Stimulated activated naive CD8-positive, alpha-beta T cell treated with anti-CD3 and anti-CD28 coated beads, Interleukin-15, amount 100 ng/mL, for 72 hours (primary cell): ENCODE measurements at regions not wholly inside any gene's neighbourhood (a gene's known extent, or its start where the extent isn't known, plus 50 kb on each side); places are given as distances from the start of the nearest gene placed in this dataset.
"Not testable (repeated sequence)": the region's sequence is repeated elsewhere in the genome, so short reads cannot be mapped to it uniquely, and the experiment has no call there.

ENCODE experiments used
- ATAC-seq: fragments of 150-1000 bp; cut with Tn5 transposase; 2 replicates; pipeline ENCODE4 v1.10.0; 2021; ENCODE audit warnings: mild to moderate bottlenecking, moderate library complexity
- DNase-seq, 2 donors: peaks; one replicate each; pipeline ENCODE4 v3.0.0; 2021 to 2022
- H3K27ac Mint-ChIP-seq, 2 donors: one replicate each; pipeline ENCODE4 v1.8.0; 2022; ENCODE audit warnings: mild to moderate bottlenecking in 2 of 2, mixed read lengths in 2 of 2, moderate library complexity in 2 of 2
- H3K27me3 Mint-ChIP-seq: one replicate; pipeline ENCODE4 v1.8.0; 2022; ENCODE audit warnings: mixed read lengths
- H3K4me1 Mint-ChIP-seq: one replicate; pipeline ENCODE4 v1.8.0; 2022; ENCODE audit warnings: mild to moderate bottlenecking, mixed read lengths
- H3K4me3 Mint-ChIP-seq, 2 donors: one replicate each; pipeline ENCODE4 v1.8.0; 2022; ENCODE audit warnings: mild to moderate bottlenecking in 2 of 2, mixed read lengths in 2 of 2, moderate library complexity in 1 of 2
- H3K9me3 Mint-ChIP-seq, 2 donors: one replicate each; pipeline ENCODE4 v1.8.0; 2022; ENCODE audit warnings: mixed read lengths in 2 of 2

DNA sequence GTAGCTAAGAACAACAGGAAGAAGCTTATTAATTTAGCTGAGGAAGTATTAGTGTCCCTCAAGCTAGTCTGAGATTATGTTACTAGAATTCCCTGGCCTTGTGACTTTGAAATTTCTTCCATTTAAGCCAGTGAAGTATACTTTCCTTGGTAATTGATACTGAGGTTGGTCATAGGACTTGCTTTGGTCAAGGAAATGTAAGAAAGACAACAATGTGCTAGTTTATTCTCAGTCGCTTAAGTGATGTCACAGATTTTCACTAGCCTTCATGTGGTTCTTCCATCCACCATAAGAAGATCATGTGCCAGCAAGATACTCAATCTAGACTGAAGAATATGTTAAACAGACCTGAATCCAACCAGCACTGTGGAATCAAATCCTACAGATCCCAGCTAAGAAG lies 1140.1 kb downstream of the TECRL start:
- Mint-ChIP-seq H3K27me3 (no peaks in the 10 kb centered on the region), H3K4me3 (no peak overlapping the region), H3K4me1 (no peaks in the 10 kb centered on the region), H3K9me3 (peaks cover 8 to 12% of the 10 kb centered on the region in 2 donors), H3K27ac (no peak overlapping the region)
- ATAC-seq (no peak), DNase-seq (no peak)

DNA sequence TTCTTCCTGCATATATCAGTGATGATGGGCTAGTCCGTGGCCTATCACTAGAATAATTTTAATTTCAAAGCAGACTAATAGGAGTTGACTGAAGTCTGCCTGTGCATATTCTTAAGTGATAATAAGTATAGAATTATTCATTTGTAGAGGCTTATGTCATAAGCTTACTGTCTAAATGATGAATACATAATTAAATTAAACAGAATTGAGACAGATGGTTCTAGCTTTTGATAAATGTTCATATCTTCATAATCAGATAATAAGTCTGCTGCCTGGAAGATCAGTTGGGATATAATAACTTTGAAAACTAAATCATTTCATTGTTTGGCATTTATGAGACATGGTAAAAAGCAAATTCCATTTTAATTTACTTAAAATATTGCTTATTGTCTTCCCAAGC lies 1175.6 kb downstream of the TECRL start:
- Mint-ChIP-seq H3K27me3 (no peaks in the 10 kb centered on the region), H3K27ac (no peak overlapping the region), H3K4me1 (no peaks in the 10 kb centered on the region), H3K9me3 (peaks cover 0 to 4% of the 10 kb centered on the region in 2 donors), H3K4me3 (no peak overlapping the region)
- DNase-seq (no peak), ATAC-seq (no peak)

DNA sequence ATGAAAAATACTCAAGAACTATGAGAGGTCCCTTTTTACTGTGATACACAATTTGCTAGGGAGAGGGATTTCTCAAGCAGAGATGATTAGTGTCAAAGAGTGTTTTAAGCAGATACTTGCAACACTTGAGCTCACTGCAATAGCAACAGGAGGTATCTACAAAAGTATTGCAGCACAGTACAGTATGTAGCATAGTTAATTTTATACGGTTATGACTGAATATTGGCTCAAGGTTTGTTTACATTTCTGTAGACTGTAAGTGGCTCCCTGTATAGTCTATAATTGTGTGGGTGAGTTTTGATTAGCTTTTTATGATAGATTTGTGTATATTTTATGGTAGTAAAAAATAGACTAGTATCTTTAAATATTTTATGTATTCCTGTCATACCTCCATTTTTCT lies 1177.2 kb downstream of the TECRL start:
- DNase-seq (no peak), ATAC-seq (no peak)
- no peaks in the 10 kb centered on the region for H3K4me1 Mint-ChIP-seq
- no peak overlapping the region for H3K27ac Mint-ChIP-seq
- H3K27me3 Mint-ChIP-seq, result no peaks in the 10 kb centered on the region
- peaks cover 0 to 4% of the 10 kb centered on the region in 2 donors for H3K9me3 Mint-ChIP-seq
- H3K4me3 Mint-ChIP-seq, result no peak overlapping the region

DNA sequence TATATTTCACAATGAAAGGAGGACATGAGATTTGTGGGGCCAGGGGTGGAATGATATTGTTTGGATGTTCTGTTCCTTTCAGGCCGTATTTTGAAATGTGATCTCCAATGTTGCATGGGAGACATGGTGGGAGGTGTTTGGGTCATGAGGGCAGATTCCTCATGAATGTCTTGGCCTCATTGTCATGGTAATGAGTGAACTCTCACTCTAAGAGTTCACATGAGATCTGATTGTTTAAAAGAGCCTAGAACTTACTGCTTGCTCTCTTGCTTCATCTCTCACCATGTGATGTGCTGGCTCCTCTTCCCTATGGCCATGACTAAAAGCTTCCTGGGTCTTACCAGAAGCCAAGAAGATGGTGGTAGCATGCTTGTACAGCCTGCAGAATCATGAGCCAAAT lies 1183.0 kb downstream of the TECRL start:
- H3K27ac Mint-ChIP-seq, result no peak overlapping the region
- ATAC-seq, result no peak
- H3K27me3 Mint-ChIP-seq, result no peaks in the 10 kb centered on the region

DNA sequence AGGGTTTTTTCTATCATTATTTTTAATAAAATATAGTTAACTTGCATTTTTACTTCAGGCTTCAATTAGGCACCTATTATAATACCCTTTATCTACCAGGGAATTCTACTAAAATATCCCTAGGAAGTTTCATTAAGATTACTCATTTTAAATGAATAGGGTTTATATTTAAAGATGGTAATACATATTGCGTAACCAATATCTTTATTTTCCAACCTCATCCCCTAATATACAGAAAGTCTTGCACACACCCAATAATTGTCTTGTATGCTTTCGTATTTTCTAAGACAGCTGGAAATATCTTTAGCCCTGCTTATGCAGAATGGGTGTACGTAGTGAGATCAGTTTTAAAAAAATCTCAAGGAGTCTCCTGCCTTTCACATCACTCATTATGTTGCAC lies 1186.8 kb downstream of the TECRL start:
- no peak for DNase-seq
- no peaks in the 10 kb centered on the region for H3K27me3 Mint-ChIP-seq
- no peaks in the 10 kb centered on the region for H3K4me1 Mint-ChIP-seq
- no peak overlapping the region for H3K4me3 Mint-ChIP-seq
- no peak overlapping the region for H3K27ac Mint-ChIP-seq
- no peak for ATAC-seq
- peaks cover 13 to 27% of the 10 kb centered on the region in 2 donors for H3K9me3 Mint-ChIP-seq

More for the DNA sequence above, 1183.0 kb downstream of the TECRL start:
- Mint-ChIP-seq H3K4me1 (no peaks in the 10 kb centered on the region), H3K9me3 (peaks cover 0 to 8% of the 10 kb centered on the region in 2 donors), H3K4me3 (no peak overlapping the region)
- no peak for DNase-seq

DNA sequence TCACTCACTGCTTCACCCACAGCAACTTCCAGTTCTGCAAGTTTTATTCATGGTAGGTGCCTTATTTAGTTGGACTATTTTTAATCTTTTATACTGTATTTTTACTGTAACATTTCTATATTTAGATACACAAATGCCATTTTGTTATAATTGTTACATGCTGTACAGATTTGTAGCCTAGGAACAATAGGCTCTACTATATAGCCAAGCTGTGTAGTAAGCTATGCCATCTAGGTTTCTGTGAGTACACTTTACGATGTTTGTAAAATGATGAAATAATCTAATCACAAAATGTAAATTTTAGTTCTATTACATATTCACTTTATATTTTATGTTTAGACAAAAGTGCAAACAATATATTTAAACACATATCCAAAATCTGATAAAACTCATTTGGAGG lies 1187.8 kb downstream of the TECRL start:
- DNase-seq (no peak), ATAC-seq (no peak)
- H3K27ac Mint-ChIP-seq, result no peak overlapping the region
- no peaks in the 10 kb centered on the region for H3K27me3 Mint-ChIP-seq
- no peaks in the 10 kb centered on the region for H3K4me1 Mint-ChIP-seq
- no peak overlapping the region for H3K4me3 Mint-ChIP-seq
- H3K9me3 Mint-ChIP-seq, result peaks cover 23 to 31% of the 10 kb centered on the region in 2 donors

DNA sequence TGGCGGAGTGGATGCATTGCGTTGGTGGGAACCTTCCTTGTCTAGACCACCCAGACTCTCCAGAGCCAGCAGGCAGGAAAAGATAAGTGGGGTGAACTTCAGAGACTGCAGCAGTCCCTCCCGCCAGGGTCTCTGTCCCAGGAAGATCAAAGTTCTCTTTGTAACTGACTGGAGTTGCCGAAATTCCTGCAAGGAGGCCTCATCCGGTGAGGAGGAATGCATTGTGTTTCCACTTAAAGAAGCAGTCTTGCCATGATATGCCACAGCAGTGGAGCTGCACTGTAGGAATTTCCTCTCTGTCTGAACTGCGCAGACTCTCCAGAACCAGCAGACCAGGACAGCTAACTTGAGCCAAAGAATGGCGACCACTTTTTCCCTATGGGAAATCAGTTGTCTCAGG lies 1190.4 kb downstream of the TECRL start:
- no peaks in the 10 kb centered on the region for H3K4me1 Mint-ChIP-seq
- no peak overlapping the region for H3K4me3 Mint-ChIP-seq
- no peak overlapping the region for H3K27ac Mint-ChIP-seq
- no peaks in the 10 kb centered on the region for H3K27me3 Mint-ChIP-seq
- H3K9me3 Mint-ChIP-seq, result peaks cover 31 to 39% of the 10 kb centered on the region in 2 donors
- ATAC-seq, result no peak
- DNase-seq, result no peak

DNA sequence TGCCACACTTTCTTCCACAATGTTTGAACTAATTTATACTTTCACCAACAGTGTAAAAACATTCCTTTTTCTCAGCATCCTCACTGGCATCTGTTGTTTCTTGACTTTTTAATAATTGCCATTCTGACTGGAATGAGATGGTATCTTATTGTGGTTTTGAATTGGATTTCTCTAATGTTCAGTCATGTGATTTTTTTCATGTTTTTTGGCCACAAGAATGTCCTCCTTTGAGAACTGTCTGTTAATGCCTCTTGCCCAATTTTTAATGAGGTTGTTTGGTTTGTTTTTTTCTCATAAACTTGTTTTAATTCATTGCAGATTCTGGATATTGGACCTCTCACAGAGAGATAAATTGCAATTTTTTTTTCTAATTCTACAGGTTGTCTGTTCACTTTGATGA lies 1195.2 kb downstream of the TECRL start:
- DNase-seq, result no peak
- no peaks in the 10 kb centered on the region for H3K4me1 Mint-ChIP-seq
- no peak overlapping the region for H3K27ac Mint-ChIP-seq
- no peak overlapping the region for H3K4me3 Mint-ChIP-seq
- H3K9me3 Mint-ChIP-seq, result peaks cover 36 to 45% of the 10 kb centered on the region in 2 donors
- no peak for ATAC-seq
- no peaks in the 10 kb centered on the region for H3K27me3 Mint-ChIP-seq

DNA sequence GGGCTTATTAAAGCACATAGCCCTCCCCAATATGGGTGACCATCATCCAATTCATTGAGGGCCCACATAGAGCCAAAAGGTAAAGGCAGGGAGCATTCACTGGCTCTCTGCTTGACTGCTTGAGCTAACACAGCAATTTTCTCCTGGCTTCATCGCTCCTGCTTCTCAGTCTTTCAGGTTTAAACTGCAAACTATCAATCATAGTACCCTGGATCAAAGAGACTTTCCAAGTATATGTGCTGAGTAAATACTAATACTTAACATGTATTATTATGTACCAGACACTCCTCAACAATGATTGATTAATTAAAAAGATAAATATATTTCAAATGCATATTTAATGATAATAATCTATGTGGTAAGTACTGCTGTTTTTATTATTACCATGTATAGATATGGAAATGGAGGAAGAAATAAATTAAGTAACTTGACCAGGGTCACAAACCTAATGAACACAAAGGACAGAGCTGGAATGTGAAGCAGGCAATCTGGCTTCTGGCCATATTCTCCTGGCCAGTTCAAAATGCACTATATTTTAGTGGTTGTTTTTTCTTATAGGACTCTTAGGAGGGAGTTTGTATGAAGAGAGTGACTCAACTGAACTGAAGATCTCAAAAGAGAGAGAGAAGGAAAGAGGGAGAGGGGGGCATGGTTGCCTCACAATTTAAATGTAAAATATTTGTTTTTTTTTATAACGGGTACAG lies 1197.3 kb downstream of the TECRL start:
- Mint-ChIP-seq H3K27me3 (no peaks in the 10 kb centered on the region), H3K4me3 (no peak overlapping the region), H3K27ac (no peak overlapping the region), H3K4me1 (no peaks in the 10 kb centered on the region), H3K9me3 (peaks cover 26 to 35% of the 10 kb centered on the region in 2 donors)
- ATAC-seq, result no peak
- no peak for DNase-seq

DNA sequence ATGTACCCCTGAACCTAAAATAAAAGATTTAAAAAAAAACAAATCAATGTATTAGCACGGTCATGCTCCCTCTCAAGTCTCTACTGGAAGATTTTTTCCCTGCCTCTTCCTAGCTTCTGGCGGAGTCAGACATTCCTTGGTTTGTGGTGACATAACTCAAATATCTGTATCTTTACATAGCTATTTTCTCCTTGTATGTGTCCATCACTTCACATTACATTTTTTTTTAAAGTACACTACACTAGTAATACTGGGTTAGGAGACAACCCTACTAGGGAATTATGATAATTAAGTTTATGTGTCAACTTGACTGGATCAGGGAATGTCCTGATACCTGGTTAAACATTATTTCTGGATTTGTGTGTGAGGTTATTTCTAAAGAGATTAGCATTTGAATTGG lies 1197.9 kb downstream of the TECRL start:
- H3K9me3 Mint-ChIP-seq, result peaks cover 21 to 35% of the 10 kb centered on the region in 2 donors
- ATAC-seq (no peak), DNase-seq (no peak)
- H3K4me3 Mint-ChIP-seq, result no peak overlapping the region
- no peak overlapping the region for H3K27ac Mint-ChIP-seq
- H3K27me3 Mint-ChIP-seq, result no peaks in the 10 kb centered on the region
- H3K4me1 Mint-ChIP-seq, result no peaks in the 10 kb centered on the region

DNA sequence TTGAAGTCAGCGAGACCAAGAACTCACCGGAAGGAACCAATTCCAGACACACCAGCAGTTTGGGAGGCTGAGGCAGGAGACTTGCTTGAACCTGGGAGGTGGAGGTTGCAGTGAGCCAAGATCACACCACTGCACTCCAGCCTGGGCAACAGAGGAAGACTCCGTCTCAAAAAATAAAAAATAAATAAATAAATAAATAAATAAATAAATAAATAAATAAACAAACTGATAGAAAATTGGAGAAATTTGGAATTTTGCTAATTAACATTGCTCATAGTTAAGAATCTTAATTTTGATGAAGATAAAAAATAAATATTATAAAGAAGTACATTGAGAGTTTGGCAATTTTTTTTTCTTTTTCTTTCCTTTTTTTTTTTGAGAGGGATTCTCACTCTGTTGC lies 1216.2 kb downstream of the TECRL start:
- not testable (repeated sequence) for DNase-seq, H3K4me3 Mint-ChIP-seq, H3K27ac Mint-ChIP-seq, ATAC-seq, H3K27me3 Mint-ChIP-seq, H3K4me1 Mint-ChIP-seq
- peaks cover 23 to 30% of the 10 kb centered on the region in 2 donors for H3K9me3 Mint-ChIP-seq

DNA sequence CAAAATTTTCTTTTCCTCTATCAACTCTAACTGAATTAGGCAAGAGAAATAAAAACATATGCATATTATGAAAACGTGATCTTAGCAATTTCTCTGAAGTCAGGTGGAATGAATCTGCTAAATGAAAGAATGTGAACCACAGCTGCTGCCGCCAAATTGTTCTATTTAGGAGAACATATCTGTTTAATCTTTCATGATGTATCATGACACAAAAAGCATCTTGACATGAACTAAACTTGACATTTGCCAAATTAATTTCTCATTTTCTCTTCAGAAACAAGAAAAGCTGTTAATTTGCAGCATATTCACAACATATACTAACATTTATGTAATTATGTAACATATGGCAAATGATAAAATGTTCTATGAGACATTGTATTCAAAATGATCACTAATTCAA lies 1237.9 kb downstream of the TECRL start:
- no peak overlapping the region for H3K4me3 Mint-ChIP-seq
- DNase-seq (no peak), ATAC-seq (no peak)
- no peaks in the 10 kb centered on the region for H3K27me3 Mint-ChIP-seq
- H3K27ac Mint-ChIP-seq, result no peak overlapping the region
- H3K4me1 Mint-ChIP-seq, result no peaks in the 10 kb centered on the region
- H3K9me3 Mint-ChIP-seq, result peaks cover 8 to 15% of the 10 kb centered on the region in 2 donors

DNA sequence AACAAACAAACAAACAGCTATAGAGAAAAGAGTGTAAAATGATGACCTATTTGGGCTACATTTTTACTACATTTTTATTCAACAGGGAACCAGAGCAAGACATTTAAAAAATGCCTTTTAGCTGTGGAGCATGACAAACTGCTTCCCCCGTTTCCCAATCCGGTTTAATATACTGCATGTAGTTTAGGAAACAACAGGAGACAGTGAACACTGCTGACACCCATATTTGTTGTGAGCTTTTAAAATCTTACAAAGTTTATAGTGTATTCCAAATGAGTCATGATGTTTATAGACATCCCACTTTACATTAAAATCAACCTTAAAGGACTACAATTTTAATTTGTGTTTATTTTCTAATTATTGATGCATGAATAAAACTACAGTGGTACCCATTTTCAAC lies 1238.3 kb downstream of the TECRL start:
- DNase-seq (no peak), ATAC-seq (no peak)
- Mint-ChIP-seq H3K4me3 (no peak overlapping the region), H3K4me1 (no peaks in the 10 kb centered on the region), H3K9me3 (peaks cover 8 to 16% of the 10 kb centered on the region in 2 donors), H3K27me3 (no peaks in the 10 kb centered on the region), H3K27ac (no peak overlapping the region)

DNA sequence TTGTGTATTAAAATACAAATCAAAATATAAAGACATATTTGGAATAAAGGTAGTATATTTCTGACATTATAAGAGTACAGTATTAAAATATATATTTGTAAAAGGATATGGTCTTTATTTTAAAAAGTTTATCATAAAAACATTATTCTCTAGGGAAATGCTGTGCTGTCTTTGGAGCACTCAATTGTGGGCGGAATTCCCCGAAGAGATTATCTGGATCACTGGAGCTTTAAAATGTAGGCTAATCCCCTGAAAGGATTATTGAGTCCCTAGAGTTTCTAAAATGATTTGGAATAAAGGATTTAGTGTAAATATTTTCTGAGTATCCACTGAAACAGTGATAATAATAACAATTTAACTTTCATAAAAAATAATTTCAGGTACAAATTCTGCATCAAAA lies 1239.4 kb downstream of the TECRL start:
- no peak for ATAC-seq
- H3K4me1 Mint-ChIP-seq, result no peaks in the 10 kb centered on the region
- H3K4me3 Mint-ChIP-seq, result no peak overlapping the region
- DNase-seq, result no peak
- peaks cover 8 to 22% of the 10 kb centered on the region in 2 donors for H3K9me3 Mint-ChIP-seq
- H3K27me3 Mint-ChIP-seq, result no peaks in the 10 kb centered on the region
- H3K27ac Mint-ChIP-seq, result no peak overlapping the region

DNA sequence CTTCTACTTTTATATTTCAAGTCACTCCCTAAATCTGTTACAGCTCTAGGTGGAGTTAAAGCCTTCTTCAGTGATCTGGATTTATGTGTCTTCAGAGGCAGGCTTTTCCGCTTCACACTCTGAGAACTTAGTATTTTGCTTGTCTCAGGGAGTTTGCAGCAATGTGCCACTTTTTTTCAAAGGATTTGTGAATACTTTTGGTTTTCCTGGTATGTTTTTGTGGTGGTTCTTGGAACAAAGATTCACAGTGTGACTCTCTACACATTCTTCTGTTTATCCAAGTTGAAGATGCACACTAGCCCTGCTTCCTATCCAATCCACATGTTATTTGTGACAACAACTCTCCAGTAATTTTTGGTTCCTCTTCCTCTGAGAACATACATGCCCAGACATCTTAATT lies 1253.7 kb downstream of the TECRL start:
- ATAC-seq (no peak), DNase-seq (no peak)
- Mint-ChIP-seq H3K4me1 (no peaks in the 10 kb centered on the region), H3K4me3 (no peak overlapping the region), H3K27me3 (no peaks in the 10 kb centered on the region), H3K9me3 (peaks cover 14 to 28% of the 10 kb centered on the region in 2 donors), H3K27ac (no peak overlapping the region)

DNA sequence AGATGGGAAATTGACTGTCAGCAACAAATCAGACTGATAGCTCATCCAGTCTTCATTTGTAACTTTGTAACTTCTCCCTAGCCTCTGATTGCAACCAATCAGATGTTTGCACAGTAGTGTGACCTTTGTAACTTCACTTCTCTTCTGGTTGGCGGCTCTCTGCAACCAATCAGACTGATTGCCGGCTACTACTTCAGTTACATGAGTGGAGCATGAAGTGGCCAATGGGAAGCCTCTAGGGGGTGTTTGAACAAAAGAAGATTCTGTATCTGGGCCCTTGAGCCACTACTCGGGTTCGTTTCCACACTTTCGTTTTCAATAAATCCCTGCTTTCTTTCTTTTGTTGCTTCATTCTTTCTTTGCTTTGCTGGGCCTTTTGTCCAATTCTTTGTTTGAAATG lies 1285.8 kb downstream of the TECRL start:
- Mint-ChIP-seq H3K4me1 (no peaks in the 10 kb centered on the region), H3K27ac (no peak overlapping the region)

DNA sequence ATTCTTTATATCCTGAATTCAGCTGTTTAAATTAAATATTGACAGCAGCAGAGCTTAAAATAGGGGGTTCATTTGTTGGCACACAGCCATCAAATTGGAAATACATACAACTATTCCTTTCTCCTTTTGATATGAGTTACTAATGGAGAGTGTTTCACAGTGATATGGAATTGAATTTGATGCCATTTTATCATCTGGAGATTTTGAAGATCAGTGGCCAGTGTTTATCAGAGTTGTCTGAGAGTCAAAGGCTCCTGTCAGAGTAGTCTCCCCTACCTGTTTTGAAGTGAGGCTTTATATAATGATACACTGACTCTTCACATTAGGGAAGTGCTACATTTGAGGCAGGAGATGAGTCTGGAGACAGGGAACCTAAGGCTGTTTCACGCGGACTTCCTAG lies 1286.3 kb downstream of the TECRL start:
- Mint-ChIP-seq H3K4me1 (no peaks in the 10 kb centered on the region), H3K4me3 (no peak overlapping the region), H3K9me3 (peaks cover 7 to 11% of the 10 kb centered on the region in 2 donors), H3K27me3 (no peaks in the 10 kb centered on the region), H3K27ac (no peak overlapping the region)
- DNase-seq, result no peak
- no peak for ATAC-seq

More for the DNA sequence above, 1285.8 kb downstream of the TECRL start:
- Mint-ChIP-seq H3K4me3 (no peak overlapping the region), H3K27me3 (no peaks in the 10 kb centered on the region), H3K9me3 (peaks cover 7 to 11% of the 10 kb centered on the region in 2 donors)
- ATAC-seq, result no peak
- DNase-seq, result no peak
